OCI-LY1 (cell line): ENCODE measurements at regions not wholly inside any gene's neighbourhood (a gene's known extent, or its start where the extent isn't known, plus 50 kb on each side); places are given as distances from the start of the nearest gene placed in this dataset.

ENCODE experiments used
- H2AFZ ChIP-seq: fragments of 200-600 bp; sonication (generic), shearing (Covaris generic); 2 replicates; pipeline ENCODE4 v1.6.0; 2014; ENCODE audit warnings: antibody characterized with exemption, mild to moderate bottlenecking, low read length
- H3F3A ChIP-seq: fragments of 200-600 bp; sonication (generic), shearing (Covaris generic); 2 replicates; pipeline ENCODE4 v1.6.0; 2014; ENCODE audit warnings: mild to moderate bottlenecking, antibody characterized with exemption, low read length, moderate library complexity; ENCODE audit not compliant: insufficient read depth
- H3K27ac ChIP-seq: fragments of 200-600 bp; sonication (generic); 2 replicates; pipeline ENCODE4 v1.5.1; 2014; ENCODE audit warnings: low read length, mixed run types, mild to moderate bottlenecking, low read depth; ENCODE audit not compliant: poor library complexity, severe bottlenecking
- H3K27me3 ChIP-seq: fragments of 200-600 bp; sonication (generic); 2 replicates; pipeline ENCODE4 v1.6.0; 2014; ENCODE audit warnings: antibody characterized with exemption, mild to moderate bottlenecking, low read length, moderate library complexity; ENCODE audit not compliant: insufficient read depth
- H3K36me3 ChIP-seq: fragments of 200-600 bp; sonication (generic); 2 replicates; pipeline ENCODE4 v1.6.1; 2014; ENCODE audit warnings: mild to moderate bottlenecking, antibody characterized with exemption, low read length, moderate library complexity, mixed read lengths; ENCODE audit not compliant: insufficient read depth
- H3K4me1 ChIP-seq: fragments of 200-600 bp; sonication (generic); 2 replicates; pipeline ENCODE4 v1.5.1; 2014; ENCODE audit warnings: mild to moderate bottlenecking, low read length, moderate library complexity; ENCODE audit not compliant: insufficient read depth, severe bottlenecking
- H3K4me2 ChIP-seq: fragments of 200-600 bp; sonication (generic), shearing (Covaris generic); 2 replicates; pipeline ENCODE4 v1.6.1; 2014; ENCODE audit warnings: low read length
- H3K4me3 ChIP-seq: fragments of 200-600 bp; sonication (generic); 2 replicates; pipeline ENCODE4 v1.5.1; 2014; ENCODE audit warnings: low read length, low read depth, mild to moderate bottlenecking, mixed read lengths; ENCODE audit not compliant: poor library complexity, severe bottlenecking
- H3K79me2 ChIP-seq: fragments of 200-600 bp; shearing (Covaris generic); 2 replicates; pipeline ENCODE4 v1.6.1; 2016; ENCODE audit warnings: mixed run types, low read length, mixed read lengths; ENCODE audit not compliant: insufficient read depth
- H3K9ac ChIP-seq: fragments of 200-600 bp; sonication (generic), shearing (Covaris generic); 2 replicates; pipeline ENCODE4 v1.6.1; 2014; ENCODE audit warnings: mild to moderate bottlenecking, low read length, mixed read lengths
- H3K9me2 ChIP-seq: fragments of 200-600 bp; sonication (generic), shearing (Covaris generic); 2 replicates; pipeline ENCODE4 v1.6.1; 2014; ENCODE audit warnings: low read depth, mild to moderate bottlenecking, low read length, mixed read lengths
- H3K9me3 ChIP-seq: fragments of 200-600 bp; shearing (Covaris generic); 2 replicates; pipeline ENCODE4 v1.6.1; 2014; ENCODE audit warnings: low read length, mixed read lengths
- H4K20me1 ChIP-seq: fragments of 200-600 bp; sonication (generic), shearing (Covaris generic); 2 replicates; pipeline ENCODE4 v1.6.0; 2016; ENCODE audit warnings: mild to moderate bottlenecking, low read length; ENCODE audit not compliant: insufficient read depth
- CTCF ChIP-seq: fragments of 200-600 bp; sonication (generic), shearing (Covaris generic); IDR thresholded peaks from 2 replicates; pipeline ENCODE4 v1.5.1; 2017; ENCODE audit warnings: mild to moderate bottlenecking, antibody characterized with exemption, low read length, moderate library complexity, mixed read lengths
- EZH2 ChIP-seq: fragments of 200-600 bp; sonication (generic), shearing (Covaris generic); IDR thresholded peaks from 2 replicates; pipeline ENCODE4 v1.8.0; 2017; ENCODE audit warnings: borderline replicate concordance, mixed run types, mild to moderate bottlenecking, antibody characterized with exemption, low read length, moderate library complexity, mixed read lengths

GRCh38 chr5:67607958-67608357 lies 411.4 kb upstream of the CD180 start:
- H3F3A ChIP-seq = no peaks in the 10 kb centered on the region
- H4K20me1 ChIP-seq = no peaks in the 10 kb centered on the region
- no peak overlapping the region for H3K4me2 ChIP-seq
- H3K79me2 ChIP-seq = no peaks in the 10 kb centered on the region
- H3K4me1 ChIP-seq = no peaks in the 10 kb centered on the region
- H3K36me3 ChIP-seq = no peaks in the 10 kb centered on the region
- H3K9ac ChIP-seq = no peak overlapping the region
- H3K9me2 ChIP-seq = no peaks in the 10 kb centered on the region
- no peak overlapping the region for H2AFZ ChIP-seq
- H3K9me3 ChIP-seq = no peaks in the 10 kb centered on the region
- H3K4me3 ChIP-seq = no peak overlapping the region
- no peaks in the 10 kb centered on the region for H3K27me3 ChIP-seq
- H3K27ac ChIP-seq = no peak overlapping the region
- no peak for TF ChIP-seq EZH2
- no peak for TF ChIP-seq CTCF

GRCh38 chr5:67606586-67606947 lies 410.0 kb upstream of the CD180 start:
- no peak overlapping the region for H3K9ac ChIP-seq

DNA sequence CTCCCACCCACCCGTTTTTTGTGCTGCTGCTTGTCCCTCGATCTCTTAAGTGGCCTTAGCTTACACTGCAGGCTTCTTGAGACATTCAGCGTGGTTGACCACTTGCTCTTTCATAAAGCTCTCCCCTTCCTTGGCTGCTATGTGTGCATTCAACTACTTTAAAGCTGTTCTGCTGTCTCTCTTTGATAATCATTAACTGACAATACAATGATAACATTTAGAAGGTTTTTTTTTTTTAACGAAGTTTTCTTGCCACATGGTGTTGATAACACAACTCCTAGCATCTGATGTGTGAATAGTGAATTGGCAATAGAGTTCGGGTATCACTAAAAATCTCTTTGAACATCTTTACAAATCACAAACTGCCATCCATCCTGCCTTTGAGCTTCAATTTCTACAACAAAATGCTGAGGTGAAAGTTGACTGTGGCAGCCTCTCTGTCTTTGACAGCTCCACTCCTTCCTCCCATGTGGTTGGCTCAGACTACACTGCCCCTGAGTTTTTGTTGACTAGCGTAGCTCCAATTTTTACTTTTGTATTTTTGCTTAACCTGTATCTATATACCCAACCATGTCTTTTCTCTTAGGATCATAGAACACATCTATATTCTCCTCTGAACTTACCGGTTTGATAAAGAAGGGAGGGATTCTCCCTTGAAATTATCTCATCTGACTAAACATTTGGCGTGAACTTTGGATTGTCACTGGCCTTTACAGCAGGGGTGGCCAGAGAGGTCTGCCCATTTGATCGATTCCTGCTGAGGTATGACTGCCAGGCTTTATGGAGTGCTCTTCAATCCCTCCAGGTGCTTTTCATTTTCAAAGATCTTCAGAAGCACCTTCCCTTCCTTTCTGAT lies 409.4 kb upstream of the CD180 start:
- no peak overlapping the region for H2AFZ ChIP-seq
- H3K4me2 ChIP-seq = no peak overlapping the region

More at GRCh38 chr5:67606586-67606947, 410.0 kb upstream of the CD180 start:
- H3K4me2 ChIP-seq = no peak overlapping the region
- no peaks in the 10 kb centered on the region for H4K20me1 ChIP-seq
- H3K4me1 ChIP-seq = no peaks in the 10 kb centered on the region
- H3K9me3 ChIP-seq = no peaks in the 10 kb centered on the region
- no peaks in the 10 kb centered on the region for H3K9me2 ChIP-seq
- H3K79me2 ChIP-seq = no peaks in the 10 kb centered on the region
- no peak overlapping the region for H3K27ac ChIP-seq
- no peak overlapping the region for H2AFZ ChIP-seq
- H3K4me3 ChIP-seq = no peak overlapping the region
- no peaks in the 10 kb centered on the region for H3K36me3 ChIP-seq
- H3K27me3 ChIP-seq = no peaks in the 10 kb centered on the region
- H3F3A ChIP-seq = no peaks in the 10 kb centered on the region
- TF ChIP-seq CTCF = no peak

DNA sequence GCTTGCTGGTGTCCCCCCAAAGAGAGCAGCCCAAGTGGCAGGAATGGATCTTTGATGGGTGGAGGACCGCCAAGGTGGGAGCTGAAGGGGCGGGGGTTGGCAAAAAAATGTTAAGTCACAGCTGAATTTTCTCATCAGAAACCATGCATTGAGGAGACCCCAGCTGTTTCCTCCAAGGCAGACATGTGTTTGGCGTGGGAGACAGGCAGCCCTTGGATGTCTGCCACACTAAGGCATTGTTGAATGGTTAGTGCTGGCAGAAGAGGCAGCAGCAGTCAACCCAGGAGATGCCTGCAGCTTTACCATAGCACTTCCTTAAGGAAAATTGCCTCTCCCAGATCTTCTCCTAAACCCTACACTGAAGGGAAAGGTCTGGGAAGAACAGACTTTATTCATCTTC lies 394.9 kb upstream of the CD180 start:
- no peaks in the 10 kb centered on the region for H3K79me2 ChIP-seq
- no peaks in the 10 kb centered on the region for H3K36me3 ChIP-seq
- no peaks in the 10 kb centered on the region for H4K20me1 ChIP-seq
- no peak overlapping the region for H3K9ac ChIP-seq
- no peak overlapping the region for H3K4me3 ChIP-seq
- H2AFZ ChIP-seq = no peak overlapping the region
- H3K4me2 ChIP-seq = no peak overlapping the region
- no peak overlapping the region for H3K27ac ChIP-seq
- H3K27me3 ChIP-seq = no peaks in the 10 kb centered on the region
- no peaks in the 10 kb centered on the region for H3K9me3 ChIP-seq
- no peaks in the 10 kb centered on the region for H3K9me2 ChIP-seq
- TF ChIP-seq EZH2 (no peak), CTCF (no peak)
- no peaks in the 10 kb centered on the region for H3K4me1 ChIP-seq
- H3F3A ChIP-seq = no peaks in the 10 kb centered on the region

More for the DNA sequence above, 409.4 kb upstream of the CD180 start:
- no peaks in the 10 kb centered on the region for H4K20me1 ChIP-seq
- no peak overlapping the region for H3K4me3 ChIP-seq
- H3K27ac ChIP-seq = no peak overlapping the region
- H3K9me2 ChIP-seq = no peaks in the 10 kb centered on the region
- no peaks in the 10 kb centered on the region for H3F3A ChIP-seq
- no peak for TF ChIP-seq EZH2
- H3K4me1 ChIP-seq = no peaks in the 10 kb centered on the region
- no peak overlapping the region for H3K9ac ChIP-seq
- no peaks in the 10 kb centered on the region for H3K36me3 ChIP-seq
- H3K79me2 ChIP-seq = no peaks in the 10 kb centered on the region
- H3K27me3 ChIP-seq = no peaks in the 10 kb centered on the region
- no peaks in the 10 kb centered on the region for H3K9me3 ChIP-seq
